ES-I3 (cell line): ENCODE measurements at regions not wholly inside any gene's neighbourhood (a gene's known extent, or its start where the extent isn't known, plus 50 kb on each side); places are given as distances from the start of the nearest gene placed in this dataset.
A peak's percentile ranks its signal among the peaks of the same experiment; 100 is the strongest.
"Not testable (repeated sequence)": the region's sequence is repeated elsewhere in the genome, so short reads cannot be mapped to it uniquely, and the experiment has no call there.

Experiments used
- H3K36me3 ChIP-seq: 2 replicates; pipeline ENCODE4 v1.6.1; 2013; ENCODE audit warnings: mild to moderate bottlenecking, low read length, control low read depth, moderate library complexity; ENCODE audit not compliant: insufficient read depth
- H3K4me1 ChIP-seq: 2 replicates; pipeline ENCODE4 v1.6.1; 2013; ENCODE audit warnings: mild to moderate bottlenecking, control low read depth, low read length; ENCODE audit not compliant: insufficient read depth
- H3K9ac ChIP-seq: 2 replicates; pipeline ENCODE4 v1.6.1; 2013; ENCODE audit warnings: low read depth, mild to moderate bottlenecking, low read length, moderate library complexity
- H3K9me3 ChIP-seq: 2 replicates; pipeline ENCODE4 v1.6.1; 2013; ENCODE audit warnings: mild to moderate bottlenecking, low read length, moderate library complexity; ENCODE audit not compliant: control insufficient read depth, insufficient read depth

DNA sequence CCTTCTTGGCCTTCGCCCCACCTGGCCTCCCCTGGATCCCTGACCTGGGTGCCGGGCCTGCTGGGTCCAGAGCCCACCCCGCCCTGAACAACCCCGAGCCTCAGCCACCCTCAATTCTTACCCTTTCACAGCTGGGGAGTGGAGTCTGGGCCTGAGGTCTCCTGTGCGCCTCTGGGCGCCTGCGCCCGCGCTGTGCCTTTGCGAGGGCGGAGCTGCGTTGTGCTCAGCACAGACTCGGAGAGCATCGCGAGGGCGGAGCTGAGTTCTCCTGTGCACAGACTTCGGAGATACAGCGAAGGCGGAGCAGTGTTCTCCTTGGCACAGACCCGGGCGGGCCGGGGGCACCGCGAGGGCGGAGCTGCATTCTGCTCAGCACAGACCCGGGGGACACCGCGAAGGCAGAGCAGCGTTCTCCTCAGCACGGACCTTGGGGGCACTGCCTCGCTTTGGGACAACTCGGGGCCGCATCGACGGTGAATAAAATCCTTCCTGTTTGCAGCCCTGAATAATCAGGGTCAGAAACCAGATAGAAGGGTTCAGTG lies 547.2 kb downstream of the FAM72C start:
- H3K36me3 ChIP-seq, H3K9me3 ChIP-seq, H3K4me1 ChIP-seq: not testable (repeated sequence)
- H3K9ac ChIP-seq: peak overlapping the region; percentile 28; the same call in 1 of the 2 replicates

DNA sequence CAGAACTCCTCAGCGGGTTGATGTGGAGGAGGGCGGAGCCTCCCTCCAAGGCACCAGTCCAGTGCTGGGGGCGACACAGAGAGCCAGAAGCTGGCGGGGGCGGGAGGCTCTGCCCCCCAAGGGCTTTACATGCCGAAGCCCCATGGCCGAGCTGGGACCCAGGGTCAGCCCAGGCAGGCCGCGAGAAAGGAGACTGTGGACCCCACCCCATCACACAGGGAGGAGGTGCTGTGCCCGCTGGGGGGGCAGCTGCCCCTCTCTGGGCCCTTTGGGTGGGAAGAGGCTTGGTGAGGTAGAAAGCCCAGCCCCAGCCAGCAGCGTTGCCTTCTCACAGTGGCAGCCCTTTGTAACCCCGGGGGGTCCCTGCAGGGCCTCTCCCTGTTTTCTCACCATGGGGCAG lies 548.0 kb downstream of the FAM72C start:
- not testable (repeated sequence) for H3K9me3 ChIP-seq, H3K36me3 ChIP-seq, H3K9ac ChIP-seq, H3K4me1 ChIP-seq

DNA sequence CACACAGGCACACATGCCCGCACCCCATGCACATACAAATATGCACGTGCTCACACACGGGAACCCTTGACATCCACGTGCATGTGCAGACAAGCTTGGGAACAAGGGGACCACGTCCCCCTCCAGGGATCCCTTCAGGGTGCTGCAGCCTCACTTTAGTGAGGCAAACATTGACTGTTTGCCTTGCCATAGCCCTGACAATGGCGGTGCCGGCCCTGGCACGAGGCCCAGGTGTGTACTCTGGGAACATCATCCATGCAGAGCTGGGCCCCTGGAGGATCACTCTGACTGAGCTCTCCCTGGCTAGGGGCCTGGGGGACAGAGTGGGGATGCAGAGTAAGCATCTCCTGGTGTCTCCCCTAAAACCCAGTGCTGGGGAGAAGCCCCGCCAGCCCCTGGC lies 550.5 kb downstream of the FAM72C start:
- not testable (repeated sequence) for H3K9ac ChIP-seq

More for the DNA sequence above, 550.5 kb downstream of the FAM72C start:
- H3K9me3 ChIP-seq, H3K36me3 ChIP-seq, H3K4me1 ChIP-seq: not testable (repeated sequence)
